Liver (tissue), 8 donors: ENCODE measurements at regions not wholly inside any gene's neighbourhood (a gene's known extent, or its start where the extent isn't known, plus 50 kb on each side); places are given as distances from the start of the nearest gene placed in this dataset.
"Not testable (repeated sequence)": the region's sequence is repeated elsewhere in the genome, so short reads cannot be mapped to it uniquely, and the experiment has no call there.

Experiments
- DNase-seq: peaks from one replicate; pipeline ENCODE4 v3.0.0-alpha.2; 2017; ENCODE audit warnings: low spot score
- H3K27ac ChIP-seq, 2 donors: one replicate each; pipeline ENCODE4 v1.7.0; 2013; ENCODE audit warnings: inconsistent platforms in 2 of 2, low read length in 2 of 2, control low read depth in 1 of 2, low read depth in 1 of 2, mild to moderate bottlenecking in 1 of 2
- H3K27me3 ChIP-seq, 4 donors: one replicate each; pipeline versions ENCODE4 v1.6.1 to v1.7.0; 2013; ENCODE audit warnings: low read length in 3 of 4, inconsistent platforms in 1 of 4, mild to moderate bottlenecking in 1 of 4, moderate library complexity in 1 of 4; ENCODE audit not compliant: control insufficient read depth in 4 of 4, insufficient read depth in 4 of 4
- H3K36me3 ChIP-seq, 4 donors: one replicate each; pipeline versions ENCODE4 v1.6.1 to v1.7.0; 2013; ENCODE audit warnings: low read length in 3 of 4, mild to moderate bottlenecking in 3 of 4, low read depth in 1 of 4, moderate library complexity in 1 of 4; ENCODE audit not compliant: control insufficient read depth in 4 of 4, insufficient read depth in 3 of 4
- H3K4me1 ChIP-seq, 4 donors: one replicate each; pipeline versions ENCODE4 v1.6.1 to v1.7.0; 2013; ENCODE audit warnings: low read length in 3 of 4, mild to moderate bottlenecking in 3 of 4, moderate library complexity in 1 of 4; ENCODE audit not compliant: control insufficient read depth in 4 of 4, insufficient read depth in 4 of 4
- H3K4me3 ChIP-seq, 3 donors: one replicate each; pipeline versions ENCODE4 v1.6.1 to v1.7.0; 2013; ENCODE audit warnings: low read length in 3 of 3, control low read depth in 1 of 3, low read depth in 1 of 3, mild to moderate bottlenecking in 1 of 3
- H3K9ac ChIP-seq, 2 donors: one replicate each; pipeline ENCODE4 v1.7.0; 2013; ENCODE audit warnings: low read length in 2 of 2, mild to moderate bottlenecking in 2 of 2, moderate library complexity in 2 of 2, control low read depth in 1 of 2, low read depth in 1 of 2
- H3K9me3 ChIP-seq, 4 donors: one replicate each; pipeline versions ENCODE4 v1.6.1 to v1.7.0; 2013; ENCODE audit warnings: low read length in 3 of 4; ENCODE audit not compliant: control insufficient read depth in 4 of 4
- EGR1 ChIP-seq, 2 donors: IDR thresholded peaks; 2 replicates each; pipeline ENCODE4 v1.6.1; 2016 to 2018; ENCODE audit warnings: antibody characterized with exemption in 2 of 2, low read depth in 2 of 2
- FOXA2 ChIP-seq: IDR thresholded peaks from 2 replicates; pipeline ENCODE4 v1.6.1; 2016; ENCODE audit warnings: antibody characterized with exemption
- GABPA ChIP-seq, 2 donors: IDR thresholded peaks in 1 of 2; conservative IDR thresholded peaks in 1 of 2; 2 replicates each; pipeline ENCODE4 v1.6.1; 2016; ENCODE audit warnings: antibody characterized with exemption in 2 of 2, mild to moderate bottlenecking in 1 of 2, moderate library complexity in 1 of 2
- HNF4A ChIP-seq, 2 donors: conservative IDR thresholded peaks; 2 replicates each; pipeline ENCODE4 v1.6.1; 2016; ENCODE audit warnings: antibody characterized with exemption in 2 of 2, mild to moderate bottlenecking in 2 of 2
- HNF4G ChIP-seq: IDR thresholded peaks from 2 replicates; pipeline ENCODE4 v1.6.1; 2016; ENCODE audit warnings: antibody characterized with exemption
- JUND ChIP-seq, 2 donors: IDR thresholded peaks; 2 replicates each; pipeline ENCODE4 v1.6.1; 2016; ENCODE audit warnings: antibody characterized with exemption in 2 of 2
- NR2F2 ChIP-seq: IDR thresholded peaks from 2 replicates; pipeline ENCODE4 v1.6.1; 2016; ENCODE audit warnings: antibody characterized with exemption
- RAD21 ChIP-seq, 2 donors: IDR thresholded peaks; 2 replicates each; pipeline ENCODE4 v1.6.1; 2016; ENCODE audit warnings: antibody characterized with exemption in 2 of 2, mild to moderate bottlenecking in 2 of 2
- RXRA ChIP-seq, 2 donors: IDR thresholded peaks; 2 replicates each; pipeline ENCODE4 v1.6.1; 2017 to 2018; ENCODE audit warnings: antibody characterized with exemption in 2 of 2, mild to moderate bottlenecking in 1 of 2
- SP1 ChIP-seq: IDR thresholded peaks from 2 replicates; pipeline ENCODE4 v1.6.1; 2018; ENCODE audit warnings: antibody characterized with exemption, mild to moderate bottlenecking
- TAF1 ChIP-seq: conservative IDR thresholded peaks from 2 replicates; pipeline ENCODE4 v1.6.1; 2016; ENCODE audit warnings: antibody characterized with exemption, mild to moderate bottlenecking
- YY1 ChIP-seq: IDR thresholded peaks from 2 replicates; pipeline ENCODE4 v1.6.1; 2016; ENCODE audit warnings: antibody characterized with exemption, mild to moderate bottlenecking
- WGBS: extraction: QIAGEN DNeasy Blood & Tissue Kit; methylation state at CpG from one replicate; pipeline ENCODE4 v1.1.7; 2013; 5-methylcytosine and 5-hydroxymethylcytosine counted together
- TF ChIP-seq, protein P1 (sequence below): IDR thresholded peaks from 2 replicates; pipeline ENCODE4 v1.6.1; 2016; ENCODE audit warnings: antibody characterized with exemption, mild to moderate bottlenecking
- TF ChIP-seq, protein P2 (sequence below): IDR thresholded peaks from 2 replicates; pipeline ENCODE4 v1.6.1; 2016; ENCODE audit warnings: antibody characterized with exemption
- TF ChIP-seq, protein P3 (sequence below): IDR thresholded peaks from 2 replicates; pipeline ENCODE4 v1.6.1; 2016; ENCODE audit warnings: antibody characterized with exemption
- TF ChIP-seq, protein P4 (sequence below): IDR thresholded peaks from 2 replicates; pipeline ENCODE4 v1.6.1; 2016; ENCODE audit warnings: antibody characterized with exemption
- TF ChIP-seq, protein P5 (sequence below): fragments of 150-350 bp; IDR thresholded peaks from 2 replicates; pipeline ENCODE4 v1.5.1; 2017; ENCODE audit warnings: improper control_type of control experiment, low read depth, low read length; ENCODE audit not compliant: missing input control
- donor health status: healthy.
- donor health status: healthy.
- donor health status: healthy.
- donor health status: healthy.
- donor health status: healthy.

DNA sequence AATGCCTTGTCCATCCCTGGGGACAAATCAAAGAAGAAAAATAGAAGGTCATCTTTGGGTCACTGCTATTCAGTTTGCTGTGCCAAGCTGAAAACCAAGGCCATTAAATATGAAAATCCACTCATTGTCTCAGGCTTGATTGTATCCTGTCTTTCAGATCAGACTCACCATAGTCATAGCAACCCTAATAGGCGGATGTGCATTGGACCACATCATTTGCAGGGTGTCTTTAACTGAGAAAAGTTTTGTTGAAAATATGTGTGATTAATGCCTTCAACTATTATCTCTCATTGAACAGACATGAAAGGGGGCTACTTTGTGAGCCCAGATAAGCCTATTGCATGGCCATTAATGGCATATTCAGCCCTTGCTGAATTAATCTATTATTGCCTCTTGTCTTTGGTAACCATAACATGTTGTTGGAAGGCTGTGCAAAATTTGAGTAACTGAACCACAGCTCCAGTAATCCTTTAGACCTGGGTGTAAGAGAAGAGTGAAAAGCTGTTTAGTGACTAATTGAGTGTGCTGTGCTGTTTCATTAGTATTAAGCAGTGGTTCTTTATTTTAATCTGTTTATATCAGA, 453.6 kb upstream of the EPHA5 start:
- no peak overlapping the region for H3K27ac ChIP-seq
- WGBS = 67% methylated on average over 1 of the region's 1 CpG
- TF ChIP-seq NR2F2 (no peak), SP1 (no peak), HNF4G (no peak), EGR1 (IDR thresholded peaks at IDR 0.05; ENCODE audit: low read depth in 2 of 2) (no peak), GABPA (IDR thresholded peaks at IDR 0.05 in 1 of 2, conservative IDR thresholded peaks at IDR 0.05 in 1 of 2) (no peak), RAD21 (IDR thresholded peaks at IDR 0.05) (no peak)
- TF ChIP-seq, protein P1, sequence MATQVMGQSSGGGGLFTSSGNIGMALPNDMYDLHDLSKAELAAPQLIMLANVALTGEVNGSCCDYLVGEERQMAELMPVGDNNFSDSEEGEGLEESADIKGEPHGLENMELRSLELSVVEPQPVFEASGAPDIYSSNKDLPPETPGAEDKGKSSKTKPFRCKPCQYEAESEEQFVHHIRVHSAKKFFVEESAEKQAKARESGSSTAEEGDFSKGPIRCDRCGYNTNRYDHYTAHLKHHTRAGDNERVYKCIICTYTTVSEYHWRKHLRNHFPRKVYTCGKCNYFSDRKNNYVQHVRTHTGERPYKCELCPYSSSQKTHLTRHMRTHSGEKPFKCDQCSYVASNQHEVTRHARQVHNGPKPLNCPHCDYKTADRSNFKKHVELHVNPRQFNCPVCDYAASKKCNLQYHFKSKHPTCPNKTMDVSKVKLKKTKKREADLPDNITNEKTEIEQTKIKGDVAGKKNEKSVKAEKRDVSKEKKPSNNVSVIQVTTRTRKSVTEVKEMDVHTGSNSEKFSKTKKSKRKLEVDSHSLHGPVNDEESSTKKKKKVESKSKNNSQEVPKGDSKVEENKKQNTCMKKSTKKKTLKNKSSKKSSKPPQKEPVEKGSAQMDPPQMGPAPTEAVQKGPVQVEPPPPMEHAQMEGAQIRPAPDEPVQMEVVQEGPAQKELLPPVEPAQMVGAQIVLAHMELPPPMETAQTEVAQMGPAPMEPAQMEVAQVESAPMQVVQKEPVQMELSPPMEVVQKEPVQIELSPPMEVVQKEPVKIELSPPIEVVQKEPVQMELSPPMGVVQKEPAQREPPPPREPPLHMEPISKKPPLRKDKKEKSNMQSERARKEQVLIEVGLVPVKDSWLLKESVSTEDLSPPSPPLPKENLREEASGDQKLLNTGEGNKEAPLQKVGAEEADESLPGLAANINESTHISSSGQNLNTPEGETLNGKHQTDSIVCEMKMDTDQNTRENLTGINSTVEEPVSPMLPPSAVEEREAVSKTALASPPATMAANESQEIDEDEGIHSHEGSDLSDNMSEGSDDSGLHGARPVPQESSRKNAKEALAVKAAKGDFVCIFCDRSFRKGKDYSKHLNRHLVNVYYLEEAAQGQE = no peak

DNA sequence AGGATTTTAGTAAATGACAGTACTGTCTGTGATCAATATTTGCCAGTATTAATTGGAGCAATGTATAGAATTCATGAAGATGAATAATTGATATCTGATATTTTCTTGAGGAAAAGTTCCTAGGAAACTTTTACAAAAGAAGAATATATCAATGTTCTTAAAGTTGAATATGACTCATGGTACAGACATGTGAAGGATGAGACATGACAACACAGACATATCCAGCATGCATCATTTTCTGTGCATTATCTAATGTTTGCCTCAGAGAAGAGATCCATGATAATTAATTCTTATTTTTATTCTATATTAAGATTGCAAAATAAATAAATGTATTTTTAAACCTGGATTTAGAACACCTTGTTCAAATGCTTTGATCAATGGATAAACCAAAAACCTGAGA, 452.9 kb upstream of the EPHA5 start:
- TF ChIP-seq FOXA2 (no peak), JUND (IDR thresholded peaks at IDR 0.05) (no peak), HNF4A (conservative IDR thresholded peaks at IDR 0.05) (no peak), SP1 (no peak), TAF1 (no peak), HNF4G (no peak), RAD21 (IDR thresholded peaks at IDR 0.05) (no peak), GABPA (IDR thresholded peaks at IDR 0.05 in 1 of 2, conservative IDR thresholded peaks at IDR 0.05 in 1 of 2) (no peak), RXRA (IDR thresholded peaks at IDR 0.05) (no peak), YY1 (no peak), EGR1 (IDR thresholded peaks at IDR 0.05; ENCODE audit: low read depth in 2 of 2) (no peak), NR2F2 (no peak)
- TF ChIP-seq, protein P2, sequence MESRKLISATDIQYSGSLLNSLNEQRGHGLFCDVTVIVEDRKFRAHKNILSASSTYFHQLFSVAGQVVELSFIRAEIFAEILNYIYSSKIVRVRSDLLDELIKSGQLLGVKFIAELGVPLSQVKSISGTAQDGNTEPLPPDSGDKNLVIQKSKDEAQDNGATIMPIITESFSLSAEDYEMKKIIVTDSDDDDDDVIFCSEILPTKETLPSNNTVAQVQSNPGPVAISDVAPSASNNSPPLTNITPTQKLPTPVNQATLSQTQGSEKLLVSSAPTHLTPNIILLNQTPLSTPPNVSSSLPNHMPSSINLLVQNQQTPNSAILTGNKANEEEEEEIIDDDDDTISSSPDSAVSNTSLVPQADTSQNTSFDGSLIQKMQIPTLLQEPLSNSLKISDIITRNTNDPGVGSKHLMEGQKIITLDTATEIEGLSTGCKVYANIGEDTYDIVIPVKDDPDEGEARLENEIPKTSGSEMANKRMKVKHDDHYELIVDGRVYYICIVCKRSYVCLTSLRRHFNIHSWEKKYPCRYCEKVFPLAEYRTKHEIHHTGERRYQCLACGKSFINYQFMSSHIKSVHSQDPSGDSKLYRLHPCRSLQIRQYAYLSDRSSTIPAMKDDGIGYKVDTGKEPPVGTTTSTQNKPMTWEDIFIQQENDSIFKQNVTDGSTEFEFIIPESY = no peak
- TF ChIP-seq, protein P3, sequence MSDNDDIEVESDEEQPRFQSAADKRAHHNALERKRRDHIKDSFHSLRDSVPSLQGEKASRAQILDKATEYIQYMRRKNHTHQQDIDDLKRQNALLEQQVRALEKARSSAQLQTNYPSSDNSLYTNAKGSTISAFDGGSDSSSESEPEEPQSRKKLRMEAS = no peak
- TF ChIP-seq, protein P1 = no peak
- TF ChIP-seq, protein P4, sequence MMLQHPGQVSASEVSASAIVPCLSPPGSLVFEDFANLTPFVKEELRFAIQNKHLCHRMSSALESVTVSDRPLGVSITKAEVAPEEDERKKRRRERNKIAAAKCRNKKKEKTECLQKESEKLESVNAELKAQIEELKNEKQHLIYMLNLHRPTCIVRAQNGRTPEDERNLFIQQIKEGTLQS = no peak
- TF ChIP-seq, protein P5, sequence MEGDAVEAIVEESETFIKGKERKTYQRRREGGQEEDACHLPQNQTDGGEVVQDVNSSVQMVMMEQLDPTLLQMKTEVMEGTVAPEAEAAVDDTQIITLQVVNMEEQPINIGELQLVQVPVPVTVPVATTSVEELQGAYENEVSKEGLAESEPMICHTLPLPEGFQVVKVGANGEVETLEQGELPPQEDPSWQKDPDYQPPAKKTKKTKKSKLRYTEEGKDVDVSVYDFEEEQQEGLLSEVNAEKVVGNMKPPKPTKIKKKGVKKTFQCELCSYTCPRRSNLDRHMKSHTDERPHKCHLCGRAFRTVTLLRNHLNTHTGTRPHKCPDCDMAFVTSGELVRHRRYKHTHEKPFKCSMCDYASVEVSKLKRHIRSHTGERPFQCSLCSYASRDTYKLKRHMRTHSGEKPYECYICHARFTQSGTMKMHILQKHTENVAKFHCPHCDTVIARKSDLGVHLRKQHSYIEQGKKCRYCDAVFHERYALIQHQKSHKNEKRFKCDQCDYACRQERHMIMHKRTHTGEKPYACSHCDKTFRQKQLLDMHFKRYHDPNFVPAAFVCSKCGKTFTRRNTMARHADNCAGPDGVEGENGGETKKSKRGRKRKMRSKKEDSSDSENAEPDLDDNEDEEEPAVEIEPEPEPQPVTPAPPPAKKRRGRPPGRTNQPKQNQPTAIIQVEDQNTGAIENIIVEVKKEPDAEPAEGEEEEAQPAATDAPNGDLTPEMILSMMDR = no peak
- Histone ChIP-seq H3K9ac (no peak overlapping the region), H3K4me3 (no peak overlapping the region), H3K9me3 (no peaks in the 10 kb centered on the region), H3K27ac (no peak overlapping the region), H3K27me3 (no peaks in the 10 kb centered on the region), H3K36me3 (no peaks in the 10 kb centered on the region), H3K4me1 (no peaks in the 10 kb centered on the region)
- DNase-seq = no peak

More for the DNA sequence above, 453.6 kb upstream of the EPHA5 start:
- DNase-seq = no peak
- H3K4me1 ChIP-seq = no peaks in the 10 kb centered on the region
- no peak overlapping the region for H3K9ac ChIP-seq
- no peak overlapping the region for H3K4me3 ChIP-seq
- no peaks in the 10 kb centered on the region for H3K36me3 ChIP-seq
- no peaks in the 10 kb centered on the region for H3K27me3 ChIP-seq
- no peaks in the 10 kb centered on the region for H3K9me3 ChIP-seq

DNA sequence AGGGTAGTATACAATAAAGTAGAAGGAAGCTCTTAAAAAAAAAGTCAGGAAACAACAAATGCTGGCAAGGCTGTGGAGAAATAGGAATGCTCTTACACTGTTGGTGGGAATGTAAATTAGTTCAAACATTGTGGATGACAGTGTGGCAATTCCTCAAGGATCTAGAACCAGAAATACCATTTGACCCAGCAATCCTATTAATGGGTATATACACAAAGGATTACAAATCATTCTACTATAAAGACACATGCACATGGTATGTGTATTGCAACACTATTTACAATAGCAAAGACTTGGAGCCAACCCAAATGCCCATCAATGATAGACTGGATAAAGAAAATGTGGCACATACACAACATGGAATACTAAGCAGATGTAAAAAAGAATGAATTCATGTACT, 444.9 kb upstream of the EPHA5 start:
- not testable (repeated sequence) for H3K27ac ChIP-seq, H3K4me3 ChIP-seq, H3K27me3 ChIP-seq, H3K9ac ChIP-seq, H3K4me1 ChIP-seq, DNase-seq, H3K36me3 ChIP-seq, H3K9me3 ChIP-seq
